ENCODE measurements at regions not wholly inside any gene's neighbourhood (a gene's known extent, or its start where the extent isn't known, plus 50 kb on each side); places are given as distances from the start of the nearest gene placed in this dataset.

- H3K9me3 ChIP-seq (ENCODE audit: control insufficient read depth, low read length): no peaks in the 10 kb centered on the region
- no peaks in the 10 kb centered on the region for H3K79me2 ChIP-seq
- no peak overlapping the region for H2AFZ ChIP-seq
- no peak overlapping the region for H3K4me3 ChIP-seq (ENCODE audit: low read depth, low read length)
- no peak overlapping the region for H3K4me2 ChIP-seq (ENCODE audit: low read length)
- no peaks in the 10 kb centered on the region for H3K36me3 ChIP-seq (ENCODE audit: control insufficient read depth, insufficient read depth, low read length)
- no peaks in the 10 kb centered on the region for H3K27me3 ChIP-seq (ENCODE audit: control insufficient read depth, insufficient read depth, low read length)
- no peak overlapping the region for H3K9ac ChIP-seq
- no peak for TF ChIP-seq CTCF (IDR thresholded peaks at IDR 0.05)
- H3K27ac ChIP-seq: no peak overlapping the region
- no peaks in the 10 kb centered on the region for H3K4me1 ChIP-seq
Measured at GRCh38 chr12:86496595-86496994, 240.4 kb upstream of the MGAT4C start.

- no peak overlapping the region for H3K4me2 ChIP-seq (ENCODE audit: low read length)
- H3K4me1 ChIP-seq: no peaks in the 10 kb centered on the region
- H3K9me3 ChIP-seq (ENCODE audit: control insufficient read depth, low read length): no peaks in the 10 kb centered on the region
- H2AFZ ChIP-seq: no peak overlapping the region
- no peak overlapping the region for H3K4me3 ChIP-seq (ENCODE audit: low read depth, low read length)
- H3K27me3 ChIP-seq (ENCODE audit: control insufficient read depth, insufficient read depth, low read length): no peaks in the 10 kb centered on the region
- no peak overlapping the region for H3K27ac ChIP-seq
- no peaks in the 10 kb centered on the region for H3K79me2 ChIP-seq
- no peak for TF ChIP-seq CTCF (IDR thresholded peaks at IDR 0.05)
- H3K36me3 ChIP-seq (ENCODE audit: control insufficient read depth, insufficient read depth, low read length): no peaks in the 10 kb centered on the region
- H3K9ac ChIP-seq: no peak overlapping the region
Measured at GRCh38 chr12:86484473-86484872, 228.3 kb upstream of the MGAT4C start.

- no peaks in the 10 kb centered on the region for H3K79me2 ChIP-seq
- no peak overlapping the region for H3K4me3 ChIP-seq (ENCODE audit: low read depth, low read length)
- no peak overlapping the region for H3K4me2 ChIP-seq (ENCODE audit: low read length)
- no peak overlapping the region for H3K9ac ChIP-seq
- H3K27me3 ChIP-seq (ENCODE audit: control insufficient read depth, insufficient read depth, low read length): no peaks in the 10 kb centered on the region
- no peak overlapping the region for H2AFZ ChIP-seq
- no peaks in the 10 kb centered on the region for H3K9me3 ChIP-seq (ENCODE audit: control insufficient read depth, low read length)
- no peaks in the 10 kb centered on the region for H3K4me1 ChIP-seq
- H3K27ac ChIP-seq: no peak overlapping the region
- no peaks in the 10 kb centered on the region for H3K36me3 ChIP-seq (ENCODE audit: control insufficient read depth, insufficient read depth, low read length)
- TF ChIP-seq CTCF (IDR thresholded peaks at IDR 0.05): no peak
Measured at GRCh38 chr12:86473231-86473630, 217.0 kb upstream of the MGAT4C start.

- Histone ChIP-seq H3K36me3 (ENCODE audit: control insufficient read depth, insufficient read depth, low read length) (no peaks in the 10 kb centered on the region), H3K79me2 (no peaks in the 10 kb centered on the region), H3K4me1 (no peaks in the 10 kb centered on the region), H3K9me3 (ENCODE audit: control insufficient read depth, low read length) (no peaks in the 10 kb centered on the region), H3K4me2 (ENCODE audit: low read length) (no peak overlapping the region), H3K9ac (no peak overlapping the region), H3K27me3 (ENCODE audit: control insufficient read depth, insufficient read depth, low read length) (no peaks in the 10 kb centered on the region), H2AFZ (no peak overlapping the region), H3K4me3 (ENCODE audit: low read depth, low read length) (no peak overlapping the region), H3K27ac (no peak overlapping the region)
- no peak for TF ChIP-seq CTCF (IDR thresholded peaks at IDR 0.05)
Measured at GRCh38 chr12:86456776-86457175, 200.6 kb upstream of the MGAT4C start.

- Histone ChIP-seq H3K4me3 (ENCODE audit: low read depth, low read length) (no peak overlapping the region), H3K4me2 (ENCODE audit: low read length) (no peak overlapping the region), H2AFZ (no peak overlapping the region), H3K36me3 (ENCODE audit: control insufficient read depth, insufficient read depth, low read length) (no peaks in the 10 kb centered on the region), H3K27ac (no peak overlapping the region), H3K27me3 (ENCODE audit: control insufficient read depth, insufficient read depth, low read length) (no peaks in the 10 kb centered on the region), H3K9ac (no peak overlapping the region), H3K79me2 (no peaks in the 10 kb centered on the region), H3K9me3 (ENCODE audit: control insufficient read depth, low read length) (no peaks in the 10 kb centered on the region), H3K4me1 (no peaks in the 10 kb centered on the region)
- TF ChIP-seq CTCF (IDR thresholded peaks at IDR 0.05): no peak
Measured at GRCh38 chr12:86456241-86456640, 200.1 kb upstream of the MGAT4C start.

Measured in parathyroid adenoma (tissue), 2 donors.